ENCODE measurements at regions not wholly inside any gene's neighbourhood (a gene's known extent, or its start where the extent isn't known, plus 50 kb on each side); places are given as distances from the start of the nearest gene placed in this dataset.
"Not testable (repeated sequence)": the region's sequence is repeated elsewhere in the genome, so short reads cannot be mapped to it uniquely, and the experiment has no call there.

GRCh38 chr5:1661831-1662558 lies 137.6 kb downstream of the MRPL36 start:
- Mint-ChIP-seq H3K4me3 (no peak overlapping the region), H3K36me3 (no peaks in the 10 kb centered on the region), H3K27me3 (peaks cover 48 to 77% of the 10 kb centered on the region in 2 donors), H3K27ac (no peak overlapping the region), H3K4me1 (peaks cover 7 to 8% of the 10 kb centered on the region in 2 donors), H3K9me3 (no peaks in the 10 kb centered on the region)
- ATAC-seq (replicated peaks): no peak
- peak; percentile 0 for DNase-seq

GRCh38 chr5:1661311-1661710 lies 137.6 kb upstream of the LPCAT1 start:
- Mint-ChIP-seq H3K9me3 (no peaks in the 10 kb centered on the region), H3K4me1 (peaks cover 1 to 8% of the 10 kb centered on the region in 2 donors)
- no peak for ATAC-seq (replicated peaks)

GRCh38 chr5:1660511-1660910 lies 136.8 kb upstream of the LPCAT1 start:
- ATAC-seq (replicated peaks) (no peak), DNase-seq (no peak)
- Mint-ChIP-seq H3K27me3 (peaks cover 36 to 63% of the 10 kb centered on the region in 2 donors), H3K27ac (no peak overlapping the region), H3K4me3 (no peak overlapping the region), H3K4me1 (peaks cover 0 to 3% of the 10 kb centered on the region in 2 donors), H3K36me3 (no peaks in the 10 kb centered on the region), H3K9me3 (no peaks in the 10 kb centered on the region)

More at GRCh38 chr5:1661311-1661710, 137.6 kb upstream of the LPCAT1 start:
- no peaks in the 10 kb centered on the region for H3K36me3 Mint-ChIP-seq
- DNase-seq: peak; percentile 0
- no peak overlapping the region for H3K27ac Mint-ChIP-seq
- peaks cover 44 to 71% of the 10 kb centered on the region in 2 donors for H3K27me3 Mint-ChIP-seq
- H3K4me3 Mint-ChIP-seq: no peak overlapping the region

DNA sequence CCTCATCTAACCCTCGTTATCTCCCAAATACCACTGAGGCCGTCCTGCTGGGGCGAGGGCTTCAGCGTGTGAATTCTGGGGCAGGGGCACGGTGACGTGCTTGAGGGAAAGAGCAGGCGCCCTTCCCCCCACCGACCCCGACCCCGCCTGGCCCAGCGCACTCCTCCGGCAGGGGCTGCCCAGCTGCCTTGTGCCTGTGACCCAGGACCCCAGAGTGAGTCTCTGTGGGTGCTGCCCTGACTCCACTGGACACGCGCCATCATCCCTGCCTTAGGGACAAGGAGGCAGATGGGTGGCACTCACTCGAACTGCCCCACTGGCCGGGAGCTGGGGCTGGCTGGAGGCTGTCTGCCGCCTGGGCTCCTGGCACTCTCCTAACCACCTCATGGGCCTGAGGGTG lies 136.2 kb upstream of the LPCAT1 start:
- peaks cover 2 to 3% of the 10 kb centered on the region in 2 donors for H3K4me1 Mint-ChIP-seq
- H3K4me3 Mint-ChIP-seq: no peak overlapping the region
- no peaks in the 10 kb centered on the region for H3K36me3 Mint-ChIP-seq
- H3K27me3 Mint-ChIP-seq: peaks cover 30 to 58% of the 10 kb centered on the region in 2 donors
- ATAC-seq (replicated peaks) (no peak), DNase-seq (peak; percentile 0)
- no peaks in the 10 kb centered on the region for H3K9me3 Mint-ChIP-seq
- H3K27ac Mint-ChIP-seq: no peak overlapping the region

- DNase-seq: peak; percentile 0
- H3K4me1 Mint-ChIP-seq: peaks cover 6 to 10% of the 10 kb centered on the region in 2 donors
- H3K36me3 Mint-ChIP-seq: no peaks in the 10 kb centered on the region
- H3K27me3 Mint-ChIP-seq: peaks cover 30 to 56% of the 10 kb centered on the region in 2 donors
- ATAC-seq (replicated peaks): no peak
- H3K27ac Mint-ChIP-seq: no peak overlapping the region
- H3K9me3 Mint-ChIP-seq: no peaks in the 10 kb centered on the region
- no peak overlapping the region for H3K4me3 Mint-ChIP-seq
Observed at GRCh38 chr5:1659100-1659981, 135.6 kb upstream of the LPCAT1 start.

DNA sequence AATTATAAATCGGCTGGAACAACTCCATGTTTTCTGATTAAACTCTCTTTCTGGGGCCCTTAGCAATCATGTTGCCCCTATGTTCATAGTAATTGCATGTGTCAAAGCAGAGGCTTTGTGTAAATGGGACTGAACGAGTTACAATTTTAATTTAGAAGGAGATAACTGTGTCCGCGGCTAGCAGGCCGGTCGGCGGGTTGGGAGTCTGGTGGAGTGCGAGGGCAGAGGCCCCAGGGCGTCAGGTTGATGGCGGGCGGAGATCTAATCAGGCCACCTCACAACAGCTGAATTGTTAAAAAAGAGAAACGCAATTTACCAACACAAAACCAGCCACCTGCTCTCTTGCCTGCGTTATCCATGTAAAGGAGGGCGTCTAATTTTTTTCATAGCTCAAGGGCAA lies 134.9 kb upstream of the LPCAT1 start:
- no peak for DNase-seq
- peaks cover 27 to 54% of the 10 kb centered on the region in 2 donors for H3K27me3 Mint-ChIP-seq
- H3K4me1 Mint-ChIP-seq: peaks cover 6 to 14% of the 10 kb centered on the region in 2 donors
- no peak overlapping the region for H3K27ac Mint-ChIP-seq
- no peaks in the 10 kb centered on the region for H3K9me3 Mint-ChIP-seq
- no peak for ATAC-seq (replicated peaks)
- no peak overlapping the region for H3K4me3 Mint-ChIP-seq
- H3K36me3 Mint-ChIP-seq: no peaks in the 10 kb centered on the region

DNA sequence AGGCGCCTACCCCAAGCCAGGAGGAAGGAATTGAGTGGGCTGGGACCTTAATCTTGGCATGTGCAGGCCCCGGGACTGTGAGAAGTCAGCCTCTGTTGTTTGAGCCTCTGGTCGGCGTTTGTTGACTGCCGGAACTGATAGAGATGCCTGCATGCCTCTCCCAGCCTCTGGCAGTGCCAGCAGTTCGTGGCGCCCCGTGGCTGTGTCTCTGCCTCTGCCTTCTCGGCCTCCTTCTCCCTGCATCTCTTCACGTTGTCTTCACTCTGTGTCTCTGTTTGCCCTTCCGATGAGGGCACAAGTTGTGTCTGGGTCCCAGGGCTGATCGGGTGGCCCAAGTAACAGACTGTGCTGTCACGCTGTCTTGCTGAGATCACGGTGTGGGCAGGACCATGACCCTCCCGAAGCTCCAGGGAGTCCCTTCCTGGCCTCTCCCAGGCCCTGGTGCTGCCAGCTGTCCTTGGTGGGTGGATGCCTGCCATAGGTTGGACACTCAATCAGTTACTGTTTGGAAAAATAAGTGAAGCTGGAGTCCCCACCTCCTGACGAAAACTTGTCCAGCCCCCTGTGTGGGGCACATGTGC lies 133.5 kb upstream of the LPCAT1 start:
- Mint-ChIP-seq H3K27ac (no peak overlapping the region), H3K36me3 (no peaks in the 10 kb centered on the region), H3K4me1 (peaks cover 17 to 28% of the 10 kb centered on the region in 2 donors), H3K9me3 (no peaks in the 10 kb centered on the region), H3K27me3 (peaks cover 27 to 53% of the 10 kb centered on the region in 2 donors), H3K4me3 (no peak overlapping the region)
- DNase-seq (peak; percentile 0), ATAC-seq (replicated peaks) (no peak)

DNA sequence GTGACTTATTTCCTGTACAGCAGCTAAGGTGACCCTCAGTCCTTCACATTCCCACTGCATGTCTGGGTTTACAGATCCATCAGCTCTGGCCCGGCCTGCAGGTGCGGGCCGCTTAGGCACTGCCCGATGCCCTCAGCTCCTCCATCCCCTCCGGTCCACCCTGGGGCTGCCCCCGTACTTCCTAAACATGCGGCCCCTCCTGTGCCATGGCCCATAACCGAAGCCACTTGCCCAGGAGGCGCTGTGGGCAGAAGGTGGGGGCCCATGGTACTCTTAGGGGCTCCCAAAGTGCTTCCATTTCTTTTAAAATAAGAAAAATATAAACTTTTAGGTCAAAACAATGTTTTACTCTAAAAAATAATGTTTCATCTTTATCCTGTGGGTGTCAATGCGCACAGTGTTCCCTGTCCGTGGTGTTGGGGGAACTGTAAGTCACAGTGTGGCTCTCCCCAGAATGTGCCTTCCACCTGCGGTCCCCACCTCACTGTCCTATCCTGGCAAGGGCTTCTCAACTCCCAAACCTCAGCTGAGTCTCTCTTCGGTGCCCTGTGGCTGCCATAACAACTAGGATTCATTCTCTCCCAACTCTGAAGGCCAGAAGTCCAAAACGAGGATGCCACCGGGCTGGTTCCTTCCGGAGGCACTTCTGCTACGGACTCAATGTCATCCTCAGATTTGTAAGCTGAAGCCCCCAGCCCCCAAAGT lies 132.7 kb upstream of the LPCAT1 start:
- Mint-ChIP-seq H3K4me1 (peaks cover 17 to 32% of the 10 kb centered on the region in 2 donors), H3K27ac (no peak overlapping the region), H3K36me3 (no peaks in the 10 kb centered on the region), H3K4me3 (no peak overlapping the region), H3K9me3 (no peaks in the 10 kb centered on the region), H3K27me3 (peaks cover 32 to 52% of the 10 kb centered on the region in 2 donors)
- DNase-seq (no peak), ATAC-seq (replicated peaks) (no peak)

- Mint-ChIP-seq H3K9me3 (no peaks in the 10 kb centered on the region), H3K4me3 (no peak overlapping the region), H3K27me3 (peaks cover 35 to 53% of the 10 kb centered on the region in 2 donors), H3K36me3 (no peaks in the 10 kb centered on the region), H3K27ac (no peak overlapping the region), H3K4me1 (peaks cover 17 to 32% of the 10 kb centered on the region in 2 donors)
- ATAC-seq (replicated peaks) (no peak), DNase-seq (no peak)
Observed at GRCh38 chr5:1655496-1656270, 131.9 kb upstream of the LPCAT1 start.

DNA sequence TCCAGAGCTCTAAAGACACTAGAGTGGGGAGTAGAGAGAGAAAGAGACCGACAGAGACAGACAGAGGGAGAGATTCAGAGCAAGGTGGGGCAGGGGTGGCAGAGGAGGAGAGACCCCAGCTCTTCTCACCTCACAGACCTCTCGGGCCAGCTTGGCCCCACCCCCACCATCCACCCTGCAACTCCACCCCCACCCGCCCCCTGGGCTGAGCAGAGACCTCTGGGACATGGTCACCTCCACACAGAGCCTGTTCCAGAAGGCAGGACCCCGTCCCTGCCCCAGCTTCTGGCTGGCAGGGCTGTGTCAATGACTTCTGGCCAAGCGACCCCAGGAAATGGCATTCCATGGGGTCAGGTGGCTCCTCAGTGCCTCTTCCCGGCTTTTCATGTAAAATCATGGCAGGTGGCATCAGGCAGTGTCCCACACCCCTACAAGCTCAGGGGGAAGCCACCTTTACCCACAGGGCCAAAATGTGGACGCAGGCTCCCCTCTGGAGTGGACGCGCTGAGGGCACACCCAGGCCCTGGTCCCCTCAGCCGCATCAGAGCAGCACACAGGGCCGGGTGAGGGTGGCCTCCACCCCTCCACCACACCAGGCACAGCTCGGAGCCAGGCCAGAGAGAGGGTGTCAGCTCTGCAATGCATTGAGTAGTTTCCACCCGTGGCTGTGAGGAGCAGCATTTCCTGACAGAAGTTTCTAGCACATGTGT lies 131.2 kb upstream of the LPCAT1 start:
- Mint-ChIP-seq H3K36me3 (no peaks in the 10 kb centered on the region), H3K4me1 (peaks cover 17 to 32% of the 10 kb centered on the region in 2 donors), H3K4me3 (peak overlapping the region; percentile 56), H3K27ac (no peak overlapping the region), H3K9me3 (no peaks in the 10 kb centered on the region), H3K27me3 (peaks cover 36 to 54% of the 10 kb centered on the region in 2 donors)
- DNase-seq (no peak), ATAC-seq (replicated peaks) (peak; percentile 3 to 5)

GRCh38 chr5:1653698-1654651 lies 130.2 kb upstream of the LPCAT1 start:
- not testable (repeated sequence) for H3K9me3 Mint-ChIP-seq, H3K27ac Mint-ChIP-seq, H3K36me3 Mint-ChIP-seq
- Mint-ChIP-seq H3K27me3 (peaks cover 43 to 64% of the 10 kb centered on the region in 2 donors), H3K4me3 (peak overlapping the region; percentile 73), H3K4me1 (peaks cover 20 to 41% of the 10 kb centered on the region in 2 donors)
- ATAC-seq (replicated peaks) (peak; percentile 81 to 83), DNase-seq (peak; percentile 62)
